ENCODE measurements at regions not wholly inside any gene's neighbourhood (a gene's known extent, or its start where the extent isn't known, plus 50 kb on each side); places are given as distances from the start of the nearest gene placed in this dataset.

DNA sequence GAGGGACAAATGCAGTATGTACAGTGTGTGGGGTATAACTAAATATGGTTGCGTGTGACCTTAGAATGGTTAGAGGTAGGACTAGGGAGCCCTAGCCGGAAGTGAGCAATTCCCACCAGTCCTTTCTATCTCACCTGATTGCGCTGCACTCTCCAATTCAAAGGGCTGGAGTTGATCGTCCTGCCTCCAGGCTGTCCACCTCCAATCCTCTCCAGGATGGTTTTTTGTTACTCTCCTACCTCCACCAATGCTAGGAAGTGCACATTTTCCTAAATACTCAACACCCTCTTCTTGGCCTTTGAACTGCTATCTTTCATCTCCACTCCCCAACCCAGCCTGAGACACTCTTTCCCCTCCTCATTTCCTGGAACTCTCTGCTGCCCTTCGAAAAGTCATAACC, 181.7 kb upstream of the ASIC2 start:
- intact Hi-C loops (cut with micrococcal nuclease), result no loop called here
- Mint-ChIP-seq H3K27ac (no peak overlapping the region), H3K4me3 (no peak overlapping the region), H3K4me1 (no peaks in the 10 kb centered on the region), H3K9me3 (ENCODE audit: insufficient read depth) (no peaks in the 10 kb centered on the region), H3K27me3 (no peaks in the 10 kb centered on the region)
- CTCF ChIA-PET, result no interaction called here
- no peak overlapping the region for H2AFZ ChIP-seq (ENCODE audit: insufficient read depth, low read depth, low read length, poor library complexity, severe bottlenecking)
- no peak overlapping the region for H3K27ac ChIP-seq (ENCODE audit: low read length in 2 of 2)
- H3K4me3 ChIP-seq (ENCODE audit: control extremely low read depth in 1 of 5, extremely low read depth in 1 of 5, insufficient read depth in 1 of 5, low read depth in 2 of 5, low read length in 4 of 5), result no peak overlapping the region
- H3K9me3 ChIP-seq (ENCODE audit: control extremely low read depth in 1 of 3, control insufficient read depth in 2 of 3, insufficient read depth in 1 of 3, low read length in 2 of 3), result peaks cover 0 to 2% (median 0%) of the 10 kb centered on the region in 3 donors
- WGBS (ENCODE audit: insufficient coverage), result 76% methylated on average over 4 of the region's 5 CpGs
- POLR2A ChIA-PET, result no interaction called here
- TF ChIP-seq CTCF (IDR thresholded peaks at IDR 0.05) (no peak), EZH2 (IDR thresholded peaks at IDR 0.05; ENCODE audit: borderline replicate concordance, insufficient read depth, low read depth, low read length, poor library complexity, severe bottlenecking) (no peak)
- DNase-seq, result no peak
- H3K79me2 ChIP-seq (ENCODE audit: control insufficient read depth, insufficient read depth, low read length), result no peaks in the 10 kb centered on the region
- no peak for ATAC-seq (ENCODE audit: low read depth)
- H4K20me1 ChIP-seq (ENCODE audit: control insufficient read depth, insufficient read depth, low read length, poor library complexity, severe bottlenecking), result no peaks in the 10 kb centered on the region
- no peaks in the 10 kb centered on the region for H3K27me3 ChIP-seq (replicated peaks in 1 of 4; ENCODE audit: control extremely low read depth in 1 of 4, control insufficient read depth in 3 of 4, insufficient read depth in 4 of 4, low read length in 3 of 4)
- no peaks in the 10 kb centered on the region for H3K4me1 ChIP-seq (ENCODE audit: control insufficient read depth in 2 of 2, insufficient read depth in 2 of 2, low read length in 2 of 2)
- H3K4me2 ChIP-seq (replicated peaks; ENCODE audit: low read depth, low read length, poor library complexity, severe bottlenecking), result no peak overlapping the region
- no peak overlapping the region for H3K9ac ChIP-seq (ENCODE audit: low read length)
- H3K36me3 ChIP-seq (replicated peaks in 1 of 2; ENCODE audit: control extremely low read depth in 1 of 2, control insufficient read depth in 1 of 2, extremely low read depth in 1 of 2, insufficient read depth in 2 of 2, low read length in 1 of 2), result no peaks in the 10 kb centered on the region

DNA sequence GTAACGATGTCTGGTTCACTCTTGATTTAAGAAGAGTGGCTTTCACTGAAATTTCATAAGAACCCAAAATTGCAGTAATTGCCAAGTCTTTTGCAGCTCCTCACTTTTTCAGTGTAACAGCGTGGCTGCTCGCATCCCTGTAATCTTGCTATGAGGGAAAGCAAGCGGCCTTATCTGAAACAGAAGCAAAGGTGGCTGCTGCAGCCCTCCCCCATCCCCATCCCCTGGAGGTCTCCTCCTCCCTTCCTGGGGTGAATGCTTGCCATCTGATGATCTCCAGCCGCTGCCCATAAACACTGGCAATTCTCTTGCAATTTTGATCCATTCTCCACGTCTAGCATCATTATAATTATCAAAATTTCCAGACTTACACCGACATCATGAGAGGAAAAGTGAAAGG, 182.5 kb upstream of the ASIC2 start:
- no peaks in the 10 kb centered on the region for H3K27me3 Mint-ChIP-seq
- H3K9me3 Mint-ChIP-seq (ENCODE audit: insufficient read depth), result no peaks in the 10 kb centered on the region
- TF ChIP-seq EZH2 (IDR thresholded peaks at IDR 0.05; ENCODE audit: borderline replicate concordance, insufficient read depth, low read depth, low read length, poor library complexity, severe bottlenecking) (no peak), CTCF (IDR thresholded peaks at IDR 0.05) (no peak)
- H3K4me1 Mint-ChIP-seq, result no peaks in the 10 kb centered on the region
- Histone ChIP-seq H3K9me3 (ENCODE audit: control extremely low read depth in 1 of 3, control insufficient read depth in 2 of 3, insufficient read depth in 1 of 3, low read length in 2 of 3) (peaks cover 0 to 2% (median 0%) of the 10 kb centered on the region in 3 donors), H3K79me2 (ENCODE audit: control insufficient read depth, insufficient read depth, low read length) (no peaks in the 10 kb centered on the region), H4K20me1 (ENCODE audit: control insufficient read depth, insufficient read depth, low read length, poor library complexity, severe bottlenecking) (no peaks in the 10 kb centered on the region), H3K4me1 (ENCODE audit: control insufficient read depth in 2 of 2, insufficient read depth in 2 of 2, low read length in 2 of 2) (no peaks in the 10 kb centered on the region), H3K27ac (ENCODE audit: low read length in 2 of 2) (no peak overlapping the region), H3K4me2 (replicated peaks; ENCODE audit: low read depth, low read length, poor library complexity, severe bottlenecking) (no peak overlapping the region), H3K36me3 (replicated peaks in 1 of 2; ENCODE audit: control extremely low read depth in 1 of 2, control insufficient read depth in 1 of 2, extremely low read depth in 1 of 2, insufficient read depth in 2 of 2, low read length in 1 of 2) (no peaks in the 10 kb centered on the region), H3K4me3 (ENCODE audit: control extremely low read depth in 1 of 5, extremely low read depth in 1 of 5, insufficient read depth in 1 of 5, low read depth in 2 of 5, low read length in 4 of 5) (no peak overlapping the region), H3K9ac (ENCODE audit: low read length) (no peak overlapping the region), H3K27me3 (replicated peaks in 1 of 4; ENCODE audit: control extremely low read depth in 1 of 4, control insufficient read depth in 3 of 4, insufficient read depth in 4 of 4, low read length in 3 of 4) (no peaks in the 10 kb centered on the region), H2AFZ (ENCODE audit: insufficient read depth, low read depth, low read length, poor library complexity, severe bottlenecking) (no peak overlapping the region)
- no peak for DNase-seq
- no peak for ATAC-seq (ENCODE audit: low read depth)
- intact Hi-C loops (cut with micrococcal nuclease), result no loop called here
- 75% methylated on average over 5 of the region's 7 CpGs for WGBS (ENCODE audit: insufficient coverage)
- ChIA-PET CTCF (no interaction called here), POLR2A (no interaction called here)
- no peak overlapping the region for H3K4me3 Mint-ChIP-seq
- no peak overlapping the region for H3K27ac Mint-ChIP-seq
